ENCODE measurements at regions not wholly inside any gene's neighbourhood (a gene's known extent, or its start where the extent isn't known, plus 50 kb on each side); places are given as distances from the start of the nearest gene placed in this dataset.

DNA sequence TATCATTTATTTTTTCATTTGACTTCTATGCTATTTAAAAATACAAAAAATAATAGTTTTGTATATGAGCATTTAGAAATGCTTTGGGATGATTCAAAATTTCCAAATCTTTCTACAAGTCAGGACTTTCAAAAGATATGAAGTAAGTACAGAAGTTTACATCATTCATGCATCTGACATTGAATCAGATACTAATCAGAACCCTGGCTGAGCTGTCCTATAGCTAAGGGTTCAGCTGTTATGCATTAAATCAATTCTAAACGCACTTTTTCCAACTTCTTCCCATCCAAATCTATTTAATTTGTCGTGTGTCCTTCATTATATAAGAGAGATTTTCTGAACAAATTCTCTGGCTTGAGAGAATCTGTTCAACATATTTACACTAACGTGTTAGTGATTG lies 779.4 kb downstream of the LTN1 start:
- ATAC-seq (no peak), DNase-seq (no peak)
- 73 to 74% methylated on average over 3 of the region's 3 CpGs for WGBS, 2 donors
- TF ChIP-seq, protein P1, sequence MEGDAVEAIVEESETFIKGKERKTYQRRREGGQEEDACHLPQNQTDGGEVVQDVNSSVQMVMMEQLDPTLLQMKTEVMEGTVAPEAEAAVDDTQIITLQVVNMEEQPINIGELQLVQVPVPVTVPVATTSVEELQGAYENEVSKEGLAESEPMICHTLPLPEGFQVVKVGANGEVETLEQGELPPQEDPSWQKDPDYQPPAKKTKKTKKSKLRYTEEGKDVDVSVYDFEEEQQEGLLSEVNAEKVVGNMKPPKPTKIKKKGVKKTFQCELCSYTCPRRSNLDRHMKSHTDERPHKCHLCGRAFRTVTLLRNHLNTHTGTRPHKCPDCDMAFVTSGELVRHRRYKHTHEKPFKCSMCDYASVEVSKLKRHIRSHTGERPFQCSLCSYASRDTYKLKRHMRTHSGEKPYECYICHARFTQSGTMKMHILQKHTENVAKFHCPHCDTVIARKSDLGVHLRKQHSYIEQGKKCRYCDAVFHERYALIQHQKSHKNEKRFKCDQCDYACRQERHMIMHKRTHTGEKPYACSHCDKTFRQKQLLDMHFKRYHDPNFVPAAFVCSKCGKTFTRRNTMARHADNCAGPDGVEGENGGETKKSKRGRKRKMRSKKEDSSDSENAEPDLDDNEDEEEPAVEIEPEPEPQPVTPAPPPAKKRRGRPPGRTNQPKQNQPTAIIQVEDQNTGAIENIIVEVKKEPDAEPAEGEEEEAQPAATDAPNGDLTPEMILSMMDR (IDR thresholded peaks at IDR 0.05): no peak
- no peak for TF ChIP-seq POLR2A (IDR thresholded peaks at IDR 0.05)
- H3K4me1 ChIP-seq: peaks cover 19% of the 10 kb centered on the region
- no peaks in the 10 kb centered on the region for H3K9me3 ChIP-seq
- H3K4me3 ChIP-seq: no peak overlapping the region
- H3K27me3 ChIP-seq: no peaks in the 10 kb centered on the region
- H3K36me3 ChIP-seq (replicated peaks in 1 of 2; ENCODE audit: insufficient read depth in 1 of 2, low read depth in 2 of 2): no peaks in the 10 kb centered on the region
- H3K27ac ChIP-seq: no peak overlapping the region
- intact Hi-C loops (cut with DNase I): no loop called here

DNA sequence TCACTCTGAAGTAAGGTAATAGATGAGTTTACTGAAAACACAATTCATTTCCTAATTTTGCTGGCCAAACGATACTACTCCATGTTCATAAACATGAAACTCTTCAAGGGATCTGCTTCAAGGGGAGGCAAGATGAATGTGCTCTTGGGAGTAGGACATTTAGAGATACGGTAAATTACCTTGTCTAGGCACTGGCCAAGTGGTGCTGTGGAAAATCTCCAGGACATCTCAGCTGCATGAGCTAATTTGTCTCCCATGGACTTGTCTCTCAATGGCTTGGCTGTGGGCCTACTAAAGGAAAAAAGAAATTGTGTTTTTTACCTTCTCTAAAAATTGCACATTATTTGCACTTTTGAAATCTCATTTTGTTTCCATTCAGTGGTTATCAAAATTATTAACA lies 780.6 kb downstream of the LTN1 start:
- peak; percentile 57 for ATAC-seq
- DNase-seq: peak in 3 of 4 donors; percentile 26 to 57 (median 30)
- Histone ChIP-seq H3K27me3 (no peaks in the 10 kb centered on the region), H3K27ac (no peak overlapping the region), H3K36me3 (replicated peaks in 1 of 2; ENCODE audit: insufficient read depth in 1 of 2, low read depth in 2 of 2) (no peaks in the 10 kb centered on the region), H3K4me3 (no peak overlapping the region), H3K4me1 (peaks cover 19% of the 10 kb centered on the region), H3K9me3 (no peaks in the 10 kb centered on the region)
- TF ChIP-seq POLR2A (IDR thresholded peaks at IDR 0.05): no peak
- TF ChIP-seq, protein P1 (IDR thresholded peaks at IDR 0.05): no peak
- WGBS, 2 donors: 35 to 55% methylated on average over 2 of the region's 2 CpGs
- intact Hi-C loops (cut with DNase I): no loop called here

DNA sequence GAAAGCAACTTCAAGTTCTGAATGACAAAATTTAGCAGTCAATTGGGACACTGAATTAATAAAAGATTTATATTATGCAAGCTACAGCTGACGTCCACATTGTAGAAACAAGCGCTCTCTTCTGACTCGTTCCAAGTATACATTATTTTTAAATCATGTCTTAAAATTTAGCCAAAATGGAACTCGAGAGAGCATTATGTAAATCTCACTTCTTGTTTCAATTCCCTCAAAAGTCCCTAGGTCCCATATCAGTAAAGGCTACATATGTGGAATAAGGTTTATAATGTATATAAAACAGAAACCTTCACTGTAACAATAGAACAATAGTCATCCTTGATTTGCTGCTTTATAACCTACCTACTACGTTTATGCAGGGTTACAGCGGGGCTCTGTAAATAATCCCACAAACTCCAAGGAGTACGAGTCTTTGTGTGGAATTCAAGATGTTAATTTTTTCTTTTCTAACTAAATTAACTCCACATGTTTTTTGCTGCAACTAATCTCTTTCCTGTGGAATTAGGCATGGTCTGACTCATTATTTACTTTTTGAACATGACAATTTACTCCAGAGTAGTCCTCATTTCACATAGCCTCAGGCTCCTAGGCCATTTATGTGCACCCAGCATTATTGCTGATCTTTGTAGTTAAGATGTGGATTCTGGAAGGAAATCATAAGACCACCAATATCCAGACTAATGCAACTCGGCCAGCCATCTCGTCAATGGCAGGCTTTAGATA lies 785.1 kb downstream of the LTN1 start:
- TF ChIP-seq POLR2A (IDR thresholded peaks at IDR 0.05): no peak
- TF ChIP-seq, protein P1 (IDR thresholded peaks at IDR 0.05): no peak
- ATAC-seq: no peak

DNA sequence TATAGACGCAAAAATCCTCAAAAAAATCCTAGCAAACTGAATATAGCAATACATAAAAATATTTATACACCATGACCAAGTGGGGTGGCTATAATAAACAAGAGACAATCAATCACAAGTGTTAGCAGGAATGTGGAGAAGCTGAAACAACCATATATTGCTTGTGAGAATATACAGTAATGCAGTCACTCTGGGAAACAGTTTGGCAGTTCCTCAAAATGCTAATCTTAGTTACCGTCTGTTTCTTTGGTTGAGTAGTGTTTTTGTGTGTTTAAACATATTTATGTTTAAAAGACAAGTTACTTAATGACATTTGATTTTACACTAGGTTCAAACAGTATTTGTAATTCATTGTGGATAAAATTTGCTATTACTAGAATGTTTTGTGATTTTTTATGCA lies 792.0 kb downstream of the LTN1 start:
- DNase-seq: no peak
- intact Hi-C loops (cut with DNase I): no loop called here

More for the DNA sequence above, 785.1 kb downstream of the LTN1 start:
- 75 to 81% methylated on average over 9 of the region's 9 CpGs for WGBS, 2 donors
- Histone ChIP-seq H3K27ac (no peak overlapping the region), H3K36me3 (replicated peaks in 1 of 2; ENCODE audit: insufficient read depth in 1 of 2, low read depth in 2 of 2) (no peaks in the 10 kb centered on the region), H3K4me1 (peaks cover 7% of the 10 kb centered on the region), H3K27me3 (no peaks in the 10 kb centered on the region), H3K4me3 (no peak overlapping the region), H3K9me3 (no peaks in the 10 kb centered on the region)
- DNase-seq: no peak
- intact Hi-C loops (cut with DNase I): no loop called here

More for the DNA sequence above, 792.0 kb downstream of the LTN1 start:
- H3K4me3 ChIP-seq: no peak overlapping the region
- no peaks in the 10 kb centered on the region for H3K4me1 ChIP-seq
- ATAC-seq: no peak
- no peak overlapping the region for H3K27ac ChIP-seq
- H3K27me3 ChIP-seq: no peaks in the 10 kb centered on the region
- no peaks in the 10 kb centered on the region for H3K36me3 ChIP-seq (replicated peaks in 1 of 2; ENCODE audit: insufficient read depth in 1 of 2, low read depth in 2 of 2)
- no peak for TF ChIP-seq POLR2A (IDR thresholded peaks at IDR 0.05)
- TF ChIP-seq, protein P1 (IDR thresholded peaks at IDR 0.05): no peak
- H3K9me3 ChIP-seq: no peaks in the 10 kb centered on the region
- 62 to 65% methylated on average over 2 of the region's 2 CpGs for WGBS, 2 donors
